ENCODE measurements at regions not wholly inside any gene's neighbourhood (a gene's known extent, or its start where the extent isn't known, plus 50 kb on each side); places are given as distances from the start of the nearest gene placed in this dataset.

DNA sequence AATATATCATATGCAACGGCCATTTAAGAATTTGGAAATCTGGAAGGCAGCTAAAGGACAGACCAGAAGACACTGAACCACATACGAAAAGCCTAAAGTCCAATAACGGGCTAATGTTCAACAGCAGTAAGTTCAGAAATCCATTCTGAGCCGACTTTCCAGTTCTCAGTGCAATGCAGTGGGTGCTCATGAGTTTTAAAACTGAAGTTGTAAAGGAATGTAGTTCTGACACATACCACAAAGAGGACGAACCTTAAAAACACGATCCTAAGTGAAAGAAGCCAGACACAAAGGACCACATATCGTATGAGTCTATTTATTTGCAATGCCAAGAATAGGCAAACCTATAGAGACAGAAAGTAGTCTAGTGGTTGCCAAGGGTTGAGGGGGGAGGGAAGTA lies 278.3 kb upstream of the ZFHX3 start:
- no peak for DNase-seq
- Histone ChIP-seq H3K27me3 (ENCODE audit: control insufficient read depth, insufficient read depth, low read length) (no peaks in the 10 kb centered on the region), H3K36me3 (replicated peaks; ENCODE audit: control insufficient read depth, insufficient read depth, low read length) (no peaks in the 10 kb centered on the region), H3K4me3 (ENCODE audit: insufficient read depth, low read depth, low read length) (no peak overlapping the region)

- Histone ChIP-seq H3K27me3 (ENCODE audit: control insufficient read depth, insufficient read depth, low read length) (no peaks in the 10 kb centered on the region), H3K4me3 (ENCODE audit: insufficient read depth, low read depth, low read length) (no peak overlapping the region), H3K36me3 (replicated peaks; ENCODE audit: control insufficient read depth, insufficient read depth, low read length) (no peaks in the 10 kb centered on the region)
- DNase-seq: no peak
Measured at GRCh38 chr16:73323880-73324279, 276.0 kb upstream of the ZFHX3 start.

GRCh38 chr16:73322856-73323255 lies 274.9 kb upstream of the ZFHX3 start:
- Histone ChIP-seq H3K4me3 (ENCODE audit: insufficient read depth, low read depth, low read length) (no peak overlapping the region), H3K27me3 (ENCODE audit: control insufficient read depth, insufficient read depth, low read length) (no peaks in the 10 kb centered on the region), H3K36me3 (replicated peaks; ENCODE audit: control insufficient read depth, insufficient read depth, low read length) (no peaks in the 10 kb centered on the region)
- no peak for DNase-seq

DNA sequence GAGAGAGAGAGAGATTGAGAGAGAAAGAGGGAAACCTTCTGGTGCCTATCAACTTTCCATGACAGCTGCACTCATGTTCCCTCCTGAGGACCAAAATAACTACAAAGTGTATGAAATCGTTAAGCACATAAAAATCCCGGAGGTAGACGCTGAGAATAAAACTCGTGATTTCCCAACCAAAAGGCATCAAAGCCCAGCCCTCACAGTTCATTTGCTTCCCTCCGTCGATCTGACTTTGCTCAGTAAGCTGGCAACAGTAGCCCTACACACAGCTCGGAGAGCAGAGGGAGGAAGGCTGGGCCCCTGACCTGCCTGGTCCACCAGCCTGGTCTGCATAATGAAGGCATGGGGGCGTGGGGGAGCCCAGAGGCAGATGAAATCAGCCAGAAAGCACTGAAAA lies 273.9 kb upstream of the ZFHX3 start:
- no peak for DNase-seq
- Histone ChIP-seq H3K36me3 (replicated peaks; ENCODE audit: control insufficient read depth, insufficient read depth, low read length) (no peaks in the 10 kb centered on the region), H3K4me3 (ENCODE audit: insufficient read depth, low read depth, low read length) (no peak overlapping the region), H3K27me3 (ENCODE audit: control insufficient read depth, insufficient read depth, low read length) (no peaks in the 10 kb centered on the region)

DNA sequence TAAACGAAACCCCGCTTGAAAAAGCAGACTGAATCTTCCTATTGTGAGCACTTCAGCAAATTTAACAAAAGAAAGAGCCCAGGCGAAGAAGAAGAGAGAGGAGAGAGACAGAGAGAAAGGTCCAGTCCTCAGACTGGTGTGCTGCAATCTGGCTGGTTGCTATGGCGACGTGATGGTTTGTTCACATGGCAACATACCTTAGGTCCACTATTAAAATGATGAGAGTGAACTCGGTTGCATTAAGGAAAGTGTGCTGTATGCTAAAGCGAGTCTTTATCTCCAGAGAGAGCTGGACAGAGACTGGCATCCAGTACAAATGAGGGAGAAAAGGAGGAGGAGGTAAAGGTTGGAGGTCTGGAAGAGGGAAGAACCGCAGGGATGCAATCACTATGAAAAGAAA lies 271.8 kb upstream of the ZFHX3 start:
- Histone ChIP-seq H3K4me3 (ENCODE audit: insufficient read depth, low read depth, low read length) (no peak overlapping the region), H3K36me3 (replicated peaks; ENCODE audit: control insufficient read depth, insufficient read depth, low read length) (no peaks in the 10 kb centered on the region), H3K27me3 (ENCODE audit: control insufficient read depth, insufficient read depth, low read length) (no peaks in the 10 kb centered on the region)
- DNase-seq: no peak

DNA sequence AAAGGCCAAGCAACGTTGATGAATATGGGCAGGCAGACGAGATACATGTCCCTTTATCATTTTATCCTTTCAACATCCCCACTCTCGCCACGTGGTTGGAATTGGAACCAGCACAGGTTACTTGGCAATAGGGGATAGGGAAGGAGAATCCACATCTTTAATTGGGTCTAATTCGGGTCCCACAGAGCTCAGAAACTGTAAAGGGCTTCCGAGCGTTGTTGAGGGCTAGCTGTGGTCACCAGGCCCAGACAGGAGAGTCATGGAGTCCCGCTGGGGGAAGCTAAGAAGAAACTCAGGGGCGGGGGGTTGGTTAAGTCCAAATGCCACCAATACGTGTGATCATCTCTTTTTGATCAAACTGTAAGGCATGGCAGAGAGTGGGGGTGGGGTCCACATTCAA lies 271.3 kb upstream of the ZFHX3 start:
- H3K4me3 ChIP-seq (ENCODE audit: insufficient read depth, low read depth, low read length): no peak overlapping the region
- no peaks in the 10 kb centered on the region for H3K27me3 ChIP-seq (ENCODE audit: control insufficient read depth, insufficient read depth, low read length)
- no peaks in the 10 kb centered on the region for H3K36me3 ChIP-seq (replicated peaks; ENCODE audit: control insufficient read depth, insufficient read depth, low read length)
- no peak for DNase-seq

DNA sequence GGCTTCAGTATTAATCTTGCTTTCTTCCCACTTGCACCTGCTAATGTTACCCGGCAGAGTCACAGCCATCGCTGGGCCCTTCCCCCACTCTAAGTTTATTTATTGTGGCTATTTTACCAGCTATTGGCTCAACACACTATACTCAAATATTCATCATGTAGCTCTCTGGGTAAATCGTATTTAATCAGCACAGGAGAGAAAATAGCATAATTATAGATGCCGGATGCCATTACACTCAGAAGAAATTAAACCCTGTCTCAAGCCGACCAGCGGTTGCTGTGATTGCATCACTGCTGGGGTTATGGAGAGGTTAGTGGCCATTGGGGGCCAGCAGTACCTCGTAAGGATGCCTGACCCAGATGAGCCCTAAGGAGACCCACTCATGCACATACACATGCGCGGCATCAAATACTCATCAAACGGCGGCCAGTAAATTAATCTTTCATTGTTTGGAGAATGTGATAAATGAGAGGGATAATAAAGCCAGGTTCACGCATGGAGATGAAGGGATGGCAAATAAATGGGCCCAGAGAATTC lies 269.5 kb upstream of the ZFHX3 start:
- no peak for DNase-seq
- H3K27me3 ChIP-seq (ENCODE audit: control insufficient read depth, insufficient read depth, low read length): no peaks in the 10 kb centered on the region
- no peak overlapping the region for H3K4me3 ChIP-seq (ENCODE audit: insufficient read depth, low read depth, low read length)
- no peaks in the 10 kb centered on the region for H3K36me3 ChIP-seq (replicated peaks; ENCODE audit: control insufficient read depth, insufficient read depth, low read length)

DNA sequence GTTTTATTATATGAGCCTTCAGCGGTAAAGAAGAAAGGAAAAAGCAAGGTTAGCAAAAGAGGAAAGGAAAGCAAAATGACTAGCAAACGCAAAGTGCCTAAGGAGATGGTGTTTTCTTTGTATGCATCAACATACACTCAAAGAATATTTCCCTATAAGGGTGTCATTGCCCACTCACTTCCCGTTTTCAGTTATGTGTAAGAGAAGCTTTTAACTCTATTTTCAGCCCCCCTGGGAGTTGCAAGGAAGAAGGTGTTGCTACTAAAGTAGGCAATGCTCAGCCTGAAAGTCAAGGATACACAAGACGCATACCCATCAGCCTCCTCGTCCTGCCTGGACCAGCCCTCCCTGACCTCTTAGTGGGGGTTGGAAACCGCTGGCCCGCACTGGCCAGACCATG lies 267.7 kb upstream of the ZFHX3 start:
- H3K27me3 ChIP-seq (ENCODE audit: control insufficient read depth, insufficient read depth, low read length): no peaks in the 10 kb centered on the region
- H3K4me3 ChIP-seq (ENCODE audit: insufficient read depth, low read depth, low read length): no peak overlapping the region
- H3K36me3 ChIP-seq (replicated peaks; ENCODE audit: control insufficient read depth, insufficient read depth, low read length): no peaks in the 10 kb centered on the region
- no peak for DNase-seq

DNA sequence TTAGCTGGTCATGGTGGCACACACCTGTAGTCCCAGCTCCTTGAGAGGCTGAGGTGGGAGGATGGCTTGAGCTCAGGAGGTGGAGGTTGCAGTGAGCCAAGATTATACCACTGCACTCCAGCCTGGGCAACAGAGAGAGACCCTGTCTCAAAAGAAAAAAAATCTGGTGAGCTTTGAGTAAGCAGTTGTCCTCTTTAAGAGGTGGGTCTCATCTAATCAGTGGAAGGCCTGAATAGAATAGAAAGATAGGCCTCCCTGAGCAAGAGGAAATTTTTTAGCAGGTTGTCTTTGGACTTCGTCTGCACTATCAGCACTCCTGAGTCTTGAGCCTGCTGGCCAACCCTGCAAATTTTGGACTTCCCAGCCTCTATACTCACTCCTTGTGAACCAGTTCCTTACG lies 266.0 kb upstream of the ZFHX3 start:
- H3K36me3 ChIP-seq (replicated peaks; ENCODE audit: control insufficient read depth, insufficient read depth, low read length): no peaks in the 10 kb centered on the region
- no peak overlapping the region for H3K4me3 ChIP-seq (ENCODE audit: insufficient read depth, low read depth, low read length)
- H3K27me3 ChIP-seq (ENCODE audit: control insufficient read depth, insufficient read depth, low read length): no peaks in the 10 kb centered on the region
- no peak for DNase-seq

- Histone ChIP-seq H3K36me3 (replicated peaks; ENCODE audit: control insufficient read depth, insufficient read depth, low read length) (no peaks in the 10 kb centered on the region), H3K4me3 (ENCODE audit: insufficient read depth, low read depth, low read length) (no peak overlapping the region), H3K27me3 (ENCODE audit: control insufficient read depth, insufficient read depth, low read length) (no peaks in the 10 kb centered on the region)
- no peak for DNase-seq
Measured at GRCh38 chr16:73311857-73312723, 264.2 kb upstream of the ZFHX3 start.

DNA sequence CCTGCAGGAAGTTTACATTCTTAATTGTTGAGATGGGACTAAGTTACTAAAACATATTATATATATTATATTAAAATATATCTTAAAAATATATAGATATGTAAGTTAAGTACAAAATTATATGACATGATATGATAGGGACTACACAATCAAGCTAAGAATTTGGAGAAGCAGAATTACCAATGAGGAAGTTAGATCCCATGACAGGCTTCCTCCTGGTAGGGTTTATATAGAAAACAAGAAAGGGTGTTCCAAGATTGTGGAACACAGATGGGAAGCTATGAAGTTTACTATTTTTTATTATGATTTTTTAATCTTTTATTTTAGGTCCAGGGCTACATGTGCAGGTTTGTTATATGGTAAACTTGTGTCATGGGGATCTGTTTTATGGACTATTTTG lies 260.8 kb upstream of the ZFHX3 start:
- no peaks in the 10 kb centered on the region for H3K36me3 ChIP-seq (replicated peaks; ENCODE audit: control insufficient read depth, insufficient read depth, low read length)
- no peaks in the 10 kb centered on the region for H3K27me3 ChIP-seq (ENCODE audit: control insufficient read depth, insufficient read depth, low read length)
- H3K4me3 ChIP-seq (ENCODE audit: insufficient read depth, low read depth, low read length): no peak overlapping the region
- DNase-seq: no peak

DNA sequence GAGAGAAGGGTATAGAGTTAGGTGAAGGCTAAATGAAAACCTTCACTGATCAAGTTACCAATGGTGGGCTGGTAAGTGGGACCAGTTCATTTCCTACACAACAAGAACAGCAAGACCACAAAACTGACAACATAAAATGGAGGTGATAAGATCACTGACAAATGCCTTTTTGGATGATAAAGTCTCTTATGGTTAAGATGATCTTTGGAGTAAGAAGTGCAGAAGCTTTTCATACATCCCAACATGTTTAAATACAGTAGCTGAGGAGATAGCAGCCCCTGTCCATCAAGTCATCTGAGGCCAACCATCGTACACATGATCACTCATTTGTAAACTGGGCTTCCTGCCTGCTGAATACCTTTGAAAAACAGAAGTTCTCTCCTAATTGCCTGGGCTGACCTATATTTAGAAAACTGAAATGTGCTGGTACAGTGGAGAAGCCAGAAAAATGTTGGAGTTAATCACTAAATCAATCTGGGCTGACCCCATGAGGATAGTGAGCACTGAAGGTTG lies 259.0 kb upstream of the ZFHX3 start:
- no peak for DNase-seq
- H3K4me3 ChIP-seq (ENCODE audit: insufficient read depth, low read depth, low read length): no peak overlapping the region
- H3K36me3 ChIP-seq (replicated peaks; ENCODE audit: control insufficient read depth, insufficient read depth, low read length): no peaks in the 10 kb centered on the region
- H3K27me3 ChIP-seq (ENCODE audit: control insufficient read depth, insufficient read depth, low read length): no peaks in the 10 kb centered on the region

DNA sequence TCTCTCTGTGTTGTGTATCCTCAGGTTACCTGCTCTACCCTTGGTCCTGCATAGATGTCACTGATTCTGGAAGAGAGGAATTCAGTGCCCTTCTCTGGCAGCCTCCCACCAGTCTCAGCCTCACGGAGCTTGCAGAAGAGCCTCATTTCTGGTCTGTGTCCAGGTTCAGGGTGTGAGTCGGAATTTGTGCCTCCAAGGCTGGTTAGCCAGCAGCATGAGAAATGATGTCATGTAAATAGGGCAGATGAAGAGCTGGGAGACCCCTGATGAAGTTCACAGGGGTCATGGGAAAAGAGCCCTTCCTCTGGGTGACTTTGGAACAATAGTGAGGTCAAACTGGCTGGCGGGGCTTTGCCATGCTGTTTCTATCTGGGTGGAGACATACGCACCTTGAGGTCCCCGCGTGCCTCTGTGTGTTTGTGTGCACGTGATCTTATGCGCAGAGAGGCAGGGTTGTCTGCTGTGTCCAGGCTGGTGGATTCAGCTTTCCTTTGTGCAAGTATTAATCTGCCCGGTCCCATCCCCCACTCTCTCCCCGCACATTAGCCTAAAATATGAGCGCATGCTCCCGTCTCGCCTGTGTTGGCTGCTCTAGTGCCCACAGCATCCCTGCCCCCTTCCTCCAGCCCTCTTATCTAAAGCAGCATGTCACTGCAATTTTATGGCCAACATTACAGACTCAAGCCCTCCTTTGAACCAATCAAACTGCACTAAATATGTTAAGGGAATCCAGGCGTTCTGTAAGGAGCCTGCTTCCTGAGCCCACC lies 256.3 kb upstream of the ZFHX3 start:
- Histone ChIP-seq H3K27me3 (ENCODE audit: control insufficient read depth, insufficient read depth, low read length) (no peaks in the 10 kb centered on the region), H3K36me3 (replicated peaks; ENCODE audit: control insufficient read depth, insufficient read depth, low read length) (no peaks in the 10 kb centered on the region), H3K4me3 (ENCODE audit: insufficient read depth, low read depth, low read length) (no peak overlapping the region)

GRCh38 chr16:73302942-73303341 lies 255.0 kb upstream of the ZFHX3 start:
- H3K36me3 ChIP-seq (replicated peaks; ENCODE audit: control insufficient read depth, insufficient read depth, low read length): no peaks in the 10 kb centered on the region
- H3K27me3 ChIP-seq (ENCODE audit: control insufficient read depth, insufficient read depth, low read length): no peaks in the 10 kb centered on the region

More for the DNA sequence above, 256.3 kb upstream of the ZFHX3 start:
- no peak for DNase-seq

DNA sequence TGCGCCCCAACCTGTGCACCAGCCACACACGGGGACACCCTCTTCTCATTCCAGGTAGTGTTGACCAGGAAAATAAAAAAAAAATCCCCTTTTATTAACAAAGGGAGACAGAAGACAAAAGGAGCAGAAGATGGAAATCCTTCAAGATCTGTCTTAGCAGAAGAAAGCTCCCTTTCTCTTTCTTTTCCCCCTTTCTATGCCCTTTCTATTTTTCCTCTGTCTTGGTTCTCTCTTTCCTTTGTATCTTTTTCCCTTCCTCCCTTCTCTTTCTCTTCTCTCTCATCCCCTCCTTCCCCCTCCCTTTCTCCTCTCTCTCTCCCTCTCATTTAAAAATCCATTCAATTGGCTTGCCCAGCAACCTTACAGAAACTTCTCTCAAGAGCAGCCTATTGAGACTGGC lies 254.1 kb upstream of the ZFHX3 start:
- DNase-seq: no peak
- H3K36me3 ChIP-seq (replicated peaks; ENCODE audit: control insufficient read depth, insufficient read depth, low read length): no peaks in the 10 kb centered on the region
- no peak overlapping the region for H3K4me3 ChIP-seq (ENCODE audit: insufficient read depth, low read depth, low read length)
- no peaks in the 10 kb centered on the region for H3K27me3 ChIP-seq (ENCODE audit: control insufficient read depth, insufficient read depth, low read length)

More at GRCh38 chr16:73302942-73303341, 255.0 kb upstream of the ZFHX3 start:
- H3K4me3 ChIP-seq (ENCODE audit: insufficient read depth, low read depth, low read length): no peak overlapping the region
- no peak for DNase-seq

Measured in H7 (cell line).